Left ventricle myocardium inferior (tissue), 1 donor: ENCODE measurements at regions not wholly inside any gene's neighbourhood (a gene's known extent, or its start where the extent isn't known, plus 50 kb on each side); places are given as distances from the start of the nearest gene placed in this dataset.

Source experiments
- DNase-seq: peaks from one replicate; pipeline ENCODE4 v3.0.0-alpha.2; 2020
- H3K27ac ChIP-seq: fragments of 200-600 bp; replicated peaks from 2 replicates; pipeline ENCODE4 v1.8.0; 2021
- H3K27me3 ChIP-seq: fragments of 200-600 bp; 2 replicates; pipeline ENCODE4 v1.8.0; 2021; ENCODE audit warnings: low read depth
- H3K36me3 ChIP-seq: fragments of 200-600 bp; 2 replicates; pipeline ENCODE4 v1.8.0; 2021
- H3K4me1 ChIP-seq: fragments of 200-600 bp; 2 replicates; pipeline ENCODE4 v1.8.0; 2021
- H3K4me3 ChIP-seq: fragments of 200-600 bp; 2 replicates; pipeline ENCODE4 v1.8.0; 2021; ENCODE audit warnings: mild to moderate bottlenecking, moderate library complexity
- H3K9me3 ChIP-seq: fragments of 200-600 bp; replicated peaks from 2 replicates; pipeline ENCODE4 v1.8.0; 2021
- intact Hi-C: fragments of 100-400 bp; cut with micrococcal nuclease; formaldehyde crosslinking; loops from one replicate; pipeline ENCODE4 v1.11.0; 2022
- TF ChIP-seq, protein P1 (sequence below): fragments of 200-600 bp; IDR thresholded peaks from 2 replicates; pipeline ENCODE4 v1.8.0; 2021; ENCODE audit warnings: antibody characterized with exemption, mild to moderate bottlenecking, borderline replicate concordance
- donor health status: DM: no; HTN: yes; CAD: no; lungs with severe emphysema.

DNA sequence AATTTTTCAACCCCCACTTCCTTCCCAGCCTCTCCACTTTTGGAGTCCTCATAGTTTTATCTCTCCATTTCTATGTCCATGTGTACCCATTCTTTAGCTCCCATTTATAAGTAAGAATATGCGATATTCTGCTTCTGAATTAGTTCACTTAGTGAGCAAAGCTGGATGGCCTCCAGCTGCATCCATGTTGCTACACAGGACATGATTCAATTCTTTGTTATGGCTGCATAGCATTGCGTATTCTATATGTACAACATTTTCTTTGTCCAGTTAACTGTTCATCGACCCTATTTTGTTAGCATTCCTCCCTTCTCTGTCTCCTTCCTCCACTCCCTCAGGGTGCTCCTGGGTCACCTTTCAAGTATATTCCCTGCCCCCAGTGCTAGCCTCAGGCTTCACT, 210.0 kb upstream of the SSTR4 start:
- no peak overlapping the region for H3K4me3 ChIP-seq
- no peak for DNase-seq
- H3K9me3 ChIP-seq, result no peaks in the 10 kb centered on the region
- intact Hi-C loops, result no loop called here
- no peak overlapping the region for H3K27ac ChIP-seq
- TF ChIP-seq, protein P1, sequence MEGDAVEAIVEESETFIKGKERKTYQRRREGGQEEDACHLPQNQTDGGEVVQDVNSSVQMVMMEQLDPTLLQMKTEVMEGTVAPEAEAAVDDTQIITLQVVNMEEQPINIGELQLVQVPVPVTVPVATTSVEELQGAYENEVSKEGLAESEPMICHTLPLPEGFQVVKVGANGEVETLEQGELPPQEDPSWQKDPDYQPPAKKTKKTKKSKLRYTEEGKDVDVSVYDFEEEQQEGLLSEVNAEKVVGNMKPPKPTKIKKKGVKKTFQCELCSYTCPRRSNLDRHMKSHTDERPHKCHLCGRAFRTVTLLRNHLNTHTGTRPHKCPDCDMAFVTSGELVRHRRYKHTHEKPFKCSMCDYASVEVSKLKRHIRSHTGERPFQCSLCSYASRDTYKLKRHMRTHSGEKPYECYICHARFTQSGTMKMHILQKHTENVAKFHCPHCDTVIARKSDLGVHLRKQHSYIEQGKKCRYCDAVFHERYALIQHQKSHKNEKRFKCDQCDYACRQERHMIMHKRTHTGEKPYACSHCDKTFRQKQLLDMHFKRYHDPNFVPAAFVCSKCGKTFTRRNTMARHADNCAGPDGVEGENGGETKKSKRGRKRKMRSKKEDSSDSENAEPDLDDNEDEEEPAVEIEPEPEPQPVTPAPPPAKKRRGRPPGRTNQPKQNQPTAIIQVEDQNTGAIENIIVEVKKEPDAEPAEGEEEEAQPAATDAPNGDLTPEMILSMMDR, result no peak
- H3K27me3 ChIP-seq, result peaks cover 17% of the 10 kb centered on the region
- H3K36me3 ChIP-seq, result no peaks in the 10 kb centered on the region
- no peaks in the 10 kb centered on the region for H3K4me1 ChIP-seq

DNA sequence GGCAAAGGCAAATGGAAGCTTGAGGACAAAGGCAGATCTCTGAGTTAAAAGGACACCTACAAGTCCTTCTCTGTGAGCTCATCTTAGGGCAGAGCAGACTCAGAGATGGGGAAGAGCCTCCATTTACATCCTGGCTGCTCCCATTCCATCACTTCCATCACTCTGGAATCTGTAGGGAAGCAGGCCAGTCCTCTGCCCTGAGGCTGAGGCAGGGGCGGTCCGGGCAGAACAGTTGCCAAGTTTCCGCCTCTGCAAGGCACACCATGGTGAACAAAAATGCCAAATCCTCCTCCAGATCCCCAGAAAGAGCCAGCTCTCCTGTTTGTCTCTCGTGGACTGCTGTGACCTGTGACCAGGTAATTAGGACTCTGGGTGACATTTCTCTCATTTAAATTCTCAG, 209.6 kb upstream of the SSTR4 start:
- DNase-seq, result no peak
- TF ChIP-seq, protein P1, result no peak
- H3K27ac ChIP-seq, result no peak overlapping the region
- no peaks in the 10 kb centered on the region for H3K36me3 ChIP-seq
- no peaks in the 10 kb centered on the region for H3K4me1 ChIP-seq
- intact Hi-C loops, result no loop called here
- H3K27me3 ChIP-seq, result peaks cover 21% of the 10 kb centered on the region
- no peak overlapping the region for H3K4me3 ChIP-seq
- H3K9me3 ChIP-seq, result no peaks in the 10 kb centered on the region

DNA sequence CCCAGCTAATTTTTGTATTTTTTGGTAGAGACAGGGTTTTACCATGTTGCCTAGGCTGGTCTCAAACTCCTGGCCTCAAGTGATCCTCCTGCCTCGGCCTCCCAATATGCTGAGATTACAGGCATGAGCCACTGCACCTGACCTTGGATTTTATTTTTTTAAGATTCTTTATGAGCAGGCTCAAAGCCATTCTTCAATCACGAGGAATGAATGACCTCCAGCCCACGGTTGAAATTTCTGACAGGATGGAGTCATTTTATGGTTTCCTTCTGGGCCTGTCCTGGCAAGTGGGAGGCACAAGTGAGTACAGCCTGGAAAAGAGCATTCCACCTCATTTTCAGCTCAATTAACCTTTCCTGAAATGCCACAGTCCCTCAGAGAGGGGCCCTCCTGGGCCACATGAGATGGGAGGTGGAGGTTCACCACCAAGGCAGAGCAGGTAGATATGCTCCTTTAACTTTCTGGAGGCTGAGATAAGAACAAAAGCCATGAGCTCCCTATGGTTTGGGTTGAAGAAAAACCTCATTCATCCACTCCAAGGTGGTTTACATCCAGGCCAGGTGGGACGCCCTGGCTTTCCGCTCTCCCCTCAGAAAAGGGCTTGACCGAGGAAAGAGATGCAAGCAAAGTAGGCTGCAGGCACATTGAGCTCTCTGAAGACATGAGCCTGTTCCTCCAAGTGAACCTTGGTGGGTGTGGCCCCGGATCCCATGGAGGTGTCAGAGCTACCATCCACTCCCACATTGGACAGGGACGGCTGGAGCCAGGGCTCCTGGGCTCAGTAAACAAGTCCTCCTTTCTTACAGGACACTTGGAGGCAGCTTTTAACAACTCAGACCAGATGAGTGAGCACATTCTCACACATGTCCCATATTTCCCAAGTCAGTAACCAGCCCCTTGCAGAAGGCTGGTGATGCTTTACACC, 208.5 kb upstream of the SSTR4 start:
- intact Hi-C loops, result no loop called here
- H3K4me1 ChIP-seq, result no peaks in the 10 kb centered on the region
- H3K27me3 ChIP-seq, result peaks cover 30% of the 10 kb centered on the region
- no peaks in the 10 kb centered on the region for H3K9me3 ChIP-seq
- H3K4me3 ChIP-seq, result no peak overlapping the region
- no peak overlapping the region for H3K27ac ChIP-seq
- TF ChIP-seq, protein P1, result no peak
- H3K36me3 ChIP-seq, result no peaks in the 10 kb centered on the region
- no peak for DNase-seq

- no peaks in the 10 kb centered on the region for H3K9me3 ChIP-seq
- TF ChIP-seq, protein P1, result no peak
- no peak overlapping the region for H3K4me3 ChIP-seq
- H3K27ac ChIP-seq, result no peak overlapping the region
- intact Hi-C loops, result no loop called here
- H3K4me1 ChIP-seq, result no peaks in the 10 kb centered on the region
- no peaks in the 10 kb centered on the region for H3K36me3 ChIP-seq
- H3K27me3 ChIP-seq, result peaks cover 31% of the 10 kb centered on the region
- no peak for DNase-seq
These were observed 207.2 kb upstream of the SSTR4 start for GRCh38 chr20:22827916-22828315.

GRCh38 chr20:22829356-22829755, 205.8 kb upstream of the SSTR4 start:
- H3K9me3 ChIP-seq, result no peaks in the 10 kb centered on the region
- no peak overlapping the region for H3K27ac ChIP-seq
- peaks cover 35% of the 10 kb centered on the region for H3K27me3 ChIP-seq
- TF ChIP-seq, protein P1, result no peak
- no peak overlapping the region for H3K4me3 ChIP-seq
- no peak for DNase-seq
- H3K36me3 ChIP-seq, result no peaks in the 10 kb centered on the region
- H3K4me1 ChIP-seq, result no peaks in the 10 kb centered on the region
- intact Hi-C loops, result no loop called here
